Activated T-helper 2 cell treated with anti-CD3 and anti-CD28 coated beads, Interferon-gamma antibody, Interleukin-2, Interleukin-4, amounts not matched to agents 10 μg/mL and 5 μg/mL and 100 μg/mL, durations not matched to agents 14 hours and 24 hours and 36 hours (primary cell): ENCODE measurements at regions not wholly inside any gene's neighbourhood (a gene's known extent, or its start where the extent isn't known, plus 50 kb on each side); places are given as distances from the start of the nearest gene placed in this dataset.

ENCODE experiments used
- DNase-seq: peaks from one replicate; pipeline ENCODE4 v3.0.0; 2021; ENCODE audit warnings: low spot score
- H3K27ac Mint-ChIP-seq: one replicate; pipeline ENCODE4 v1.8.0; 2021; ENCODE audit warnings: mixed read lengths
- H3K27me3 Mint-ChIP-seq: one replicate; pipeline ENCODE4 v1.8.0; 2021; ENCODE audit warnings: low read depth, mixed read lengths
- H3K36me3 Mint-ChIP-seq: one replicate; pipeline ENCODE4 v1.8.0; 2021; ENCODE audit warnings: low read depth, mixed read lengths
- H3K4me1 Mint-ChIP-seq: one replicate; pipeline ENCODE4 v1.8.0; 2021; ENCODE audit warnings: low read depth, mixed read lengths
- H3K4me3 Mint-ChIP-seq: one replicate; pipeline ENCODE4 v1.8.0; 2021; ENCODE audit warnings: low read depth, mild to moderate bottlenecking, moderate library complexity, mixed read lengths
- H3K9me3 Mint-ChIP-seq: one replicate; pipeline ENCODE4 v1.8.0; 2021; ENCODE audit warnings: mixed read lengths
- intact Hi-C: fragments of 100-400 bp; cut with micrococcal nuclease; formaldehyde crosslinking; loops from one replicate; pipeline ENCODE4 v1.15.1; 2023

DNA sequence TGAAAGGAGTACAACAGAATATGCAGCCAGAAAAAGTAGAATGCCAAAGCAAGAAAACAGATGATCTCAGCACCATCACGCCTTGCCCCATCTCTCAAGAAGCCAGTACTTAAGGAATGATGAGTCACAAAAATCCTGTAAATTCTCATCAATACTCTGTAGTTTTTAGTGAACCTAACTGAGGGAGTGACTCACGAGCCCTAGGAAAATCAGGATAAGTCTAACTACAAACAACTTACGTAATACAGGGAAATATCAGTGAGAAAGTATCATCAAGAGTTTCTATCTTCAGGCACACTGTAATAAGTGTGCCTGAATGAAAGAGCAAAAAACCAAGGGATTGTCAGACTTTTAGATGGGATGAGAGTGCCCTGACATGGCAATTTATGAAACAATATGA lies 644.4 kb downstream of the STPG2 start:
- Mint-ChIP-seq H3K36me3 (no peaks in the 10 kb centered on the region), H3K27ac (no peak overlapping the region), H3K4me3 (no peak overlapping the region), H3K27me3 (no peaks in the 10 kb centered on the region), H3K4me1 (no peaks in the 10 kb centered on the region), H3K9me3 (peaks cover 8% of the 10 kb centered on the region)
- DNase-seq, result no peak
- intact Hi-C loops, result no loop called here

DNA sequence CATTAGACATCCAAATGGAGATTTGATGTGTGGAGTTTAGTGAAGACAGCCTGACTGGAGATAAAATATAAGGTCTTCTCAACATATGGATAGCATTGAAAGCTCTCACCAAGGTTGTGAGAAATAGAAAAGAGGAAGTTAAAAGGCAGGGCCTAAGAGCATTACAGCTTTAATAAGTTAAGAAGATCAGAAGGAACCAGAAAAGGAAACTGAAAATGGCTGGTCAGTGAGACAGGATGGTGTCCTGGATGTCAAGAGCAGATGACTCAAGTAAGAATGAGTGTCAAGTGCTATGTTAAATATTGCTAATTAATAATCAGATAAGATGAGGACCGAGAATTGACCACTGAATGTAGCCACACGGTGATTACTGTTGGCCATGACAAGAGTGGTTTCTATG lies 642.9 kb downstream of the STPG2 start:
- DNase-seq, result no peak
- Mint-ChIP-seq H3K4me3 (no peak overlapping the region), H3K27me3 (no peaks in the 10 kb centered on the region), H3K9me3 (peaks cover 5% of the 10 kb centered on the region), H3K27ac (no peak overlapping the region), H3K36me3 (no peaks in the 10 kb centered on the region), H3K4me1 (no peaks in the 10 kb centered on the region)
- intact Hi-C loops, result no loop called here

DNA sequence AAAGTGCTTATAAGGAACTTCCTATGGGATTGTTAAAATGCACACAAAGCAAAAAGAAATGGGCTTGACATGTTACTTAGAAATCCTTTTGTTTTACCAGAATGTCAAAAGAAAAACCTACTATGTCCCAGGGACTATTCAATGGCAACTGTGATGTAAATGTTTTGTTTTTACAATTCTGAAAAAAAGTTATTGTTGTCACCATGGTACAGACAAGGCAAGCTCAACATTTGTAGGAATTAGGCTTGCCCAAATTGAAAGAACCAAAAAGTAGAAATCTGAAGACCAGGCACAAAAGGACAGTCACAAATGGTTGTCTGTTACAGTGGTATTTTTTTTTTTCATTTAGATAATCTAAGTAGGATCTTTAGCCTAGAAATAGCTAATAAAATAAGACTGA lies 638.6 kb downstream of the STPG2 start:
- H3K27me3 Mint-ChIP-seq, result no peaks in the 10 kb centered on the region
- no peak for DNase-seq
- no peak overlapping the region for H3K27ac Mint-ChIP-seq
- peaks cover 9% of the 10 kb centered on the region for H3K9me3 Mint-ChIP-seq
- intact Hi-C loops, result no loop called here
- H3K4me3 Mint-ChIP-seq, result no peak overlapping the region
- H3K4me1 Mint-ChIP-seq, result no peaks in the 10 kb centered on the region
- no peaks in the 10 kb centered on the region for H3K36me3 Mint-ChIP-seq

DNA sequence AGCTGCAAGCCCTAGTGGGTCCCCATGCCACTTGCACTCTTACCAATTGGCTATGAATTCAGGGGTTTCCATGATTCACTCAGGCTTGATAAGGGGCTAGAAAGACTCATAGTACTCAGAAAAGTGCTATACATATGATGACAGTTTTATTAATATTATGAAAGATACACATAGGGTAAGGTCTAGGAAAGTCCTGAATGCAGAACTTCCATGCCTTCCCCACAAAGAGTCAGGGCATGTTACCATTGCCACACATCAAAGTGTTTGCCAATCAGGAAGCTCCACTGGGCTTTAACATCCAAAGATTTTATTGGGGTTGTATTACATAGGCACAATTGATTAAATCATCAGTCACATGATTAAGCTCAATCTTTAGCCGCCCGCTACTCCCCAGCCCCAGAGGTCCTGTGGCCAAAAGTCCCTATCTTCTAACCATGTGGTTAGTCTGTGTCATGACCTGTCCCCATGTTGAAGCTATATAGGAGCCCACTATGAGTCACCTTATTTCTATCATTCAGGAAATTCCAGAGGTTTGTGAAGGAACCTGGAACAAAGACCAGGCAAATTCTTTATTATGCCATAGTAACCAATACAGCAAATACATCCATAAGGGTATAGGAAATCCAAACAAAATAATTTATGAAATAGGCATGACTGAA lies 635.6 kb downstream of the STPG2 start:
- no peak overlapping the region for H3K27ac Mint-ChIP-seq
- no peak overlapping the region for H3K4me3 Mint-ChIP-seq
- peaks cover 9% of the 10 kb centered on the region for H3K9me3 Mint-ChIP-seq
- H3K36me3 Mint-ChIP-seq, result no peaks in the 10 kb centered on the region
- intact Hi-C loops, result no loop called here
- no peaks in the 10 kb centered on the region for H3K27me3 Mint-ChIP-seq
- no peaks in the 10 kb centered on the region for H3K4me1 Mint-ChIP-seq
- no peak for DNase-seq
